ENCODE measurements at regions not wholly inside any gene's neighbourhood (a gene's known extent, or its start where the extent isn't known, plus 50 kb on each side); places are given as distances from the start of the nearest gene placed in this dataset.

DNA sequence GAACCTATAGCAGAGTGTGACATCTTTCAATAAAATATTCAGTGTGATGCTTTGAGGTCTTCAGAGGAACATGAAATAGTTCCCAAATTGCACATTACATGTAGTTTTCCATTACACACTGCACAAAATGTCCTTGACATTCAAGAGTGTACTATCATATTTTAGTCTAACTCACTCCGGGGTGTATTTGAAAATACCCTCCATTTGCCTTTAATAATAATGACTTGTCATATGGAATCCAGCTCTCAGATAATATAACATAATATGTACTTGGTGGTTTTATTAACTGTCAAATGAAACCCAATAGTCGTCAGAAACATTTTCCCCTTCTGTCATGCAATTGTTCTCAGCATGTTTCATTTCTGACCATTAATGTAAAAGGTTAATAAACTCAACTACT lies 176.7 kb upstream of the CDH19 start:
- TF ChIP-seq ZNF274 (IDR thresholded peaks at IDR 0.05; ENCODE audit: borderline replicate concordance, extremely low read depth, low read length) (no peak), SAP30 (IDR thresholded peaks at IDR 0.05; ENCODE audit: insufficient read depth, insufficient replicate concordance, low read length) (no peak), RFX5 (IDR thresholded peaks at IDR 0.05; ENCODE audit: borderline replicate concordance, low read depth, low read length) (no peak)
- TF ChIP-seq, protein P1, sequence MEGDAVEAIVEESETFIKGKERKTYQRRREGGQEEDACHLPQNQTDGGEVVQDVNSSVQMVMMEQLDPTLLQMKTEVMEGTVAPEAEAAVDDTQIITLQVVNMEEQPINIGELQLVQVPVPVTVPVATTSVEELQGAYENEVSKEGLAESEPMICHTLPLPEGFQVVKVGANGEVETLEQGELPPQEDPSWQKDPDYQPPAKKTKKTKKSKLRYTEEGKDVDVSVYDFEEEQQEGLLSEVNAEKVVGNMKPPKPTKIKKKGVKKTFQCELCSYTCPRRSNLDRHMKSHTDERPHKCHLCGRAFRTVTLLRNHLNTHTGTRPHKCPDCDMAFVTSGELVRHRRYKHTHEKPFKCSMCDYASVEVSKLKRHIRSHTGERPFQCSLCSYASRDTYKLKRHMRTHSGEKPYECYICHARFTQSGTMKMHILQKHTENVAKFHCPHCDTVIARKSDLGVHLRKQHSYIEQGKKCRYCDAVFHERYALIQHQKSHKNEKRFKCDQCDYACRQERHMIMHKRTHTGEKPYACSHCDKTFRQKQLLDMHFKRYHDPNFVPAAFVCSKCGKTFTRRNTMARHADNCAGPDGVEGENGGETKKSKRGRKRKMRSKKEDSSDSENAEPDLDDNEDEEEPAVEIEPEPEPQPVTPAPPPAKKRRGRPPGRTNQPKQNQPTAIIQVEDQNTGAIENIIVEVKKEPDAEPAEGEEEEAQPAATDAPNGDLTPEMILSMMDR (IDR thresholded peaks at IDR 0.05; ENCODE audit: control extremely low read depth in 1 of 3, insufficient read depth in 1 of 3, low read depth in 1 of 3, low read length in 3 of 3), result no peak

Measured in H1 (cell line).